Activated naive CD4-positive, alpha-beta T cell (primary cell): ENCODE measurements at regions not wholly inside any gene's neighbourhood (a gene's known extent, or its start where the extent isn't known, plus 50 kb on each side); places are given as distances from the start of the nearest gene placed in this dataset.
A peak's percentile ranks its signal among the peaks of the same experiment; 100 is the strongest.

ENCODE experiments used
- DNase-seq, 4 experiments: peaks; one replicate each; lab custom pipeline; 2025; lab: John Stamatoyannopoulos, UW

GRCh38 chr12:47307680-47308399 is 228.1 kb upstream of the AMIGO2 start:
- peak in 1 of 4 experiments; percentile 19 for DNase-seq

- peak; percentile 25 to 46 (median 30) for DNase-seq
Observed at GRCh38 chr12:47306773-47307679, 227.3 kb upstream of the AMIGO2 start.

GRCh38 chr12:47306130-47306529 is 226.4 kb upstream of the AMIGO2 start:
- DNase-seq, result no peak

GRCh38 chr12:47305464-47305863 is 225.7 kb upstream of the AMIGO2 start:
- no peak for DNase-seq

GRCh38 chr12:47303995-47304560 is 224.3 kb upstream of the AMIGO2 start:
- DNase-seq, result no peak

- no peak for DNase-seq
Observed at GRCh38 chr12:47303207-47303606, 223.4 kb upstream of the AMIGO2 start.

- no peak for DNase-seq
Observed at GRCh38 chr12:47302111-47302671, 222.4 kb upstream of the AMIGO2 start.

- DNase-seq, result no peak
Observed at GRCh38 chr12:47299586-47299985, 219.8 kb upstream of the AMIGO2 start.

- DNase-seq, result no peak
Observed at GRCh38 chr12:47297993-47298392, 218.2 kb upstream of the AMIGO2 start.

- no peak for DNase-seq
Observed at GRCh38 chr12:47296828-47297227, 217.1 kb upstream of the AMIGO2 start.

GRCh38 chr12:47293406-47293805 is 213.6 kb upstream of the AMIGO2 start:
- no peak for DNase-seq

GRCh38 chr12:47286676-47287075 is 206.9 kb upstream of the AMIGO2 start:
- DNase-seq, result no peak
